Lung (tissue), 11 donors: ENCODE measurements at regions not wholly inside any gene's neighbourhood (a gene's known extent, or its start where the extent isn't known, plus 50 kb on each side); places are given as distances from the start of the nearest gene placed in this dataset.

Experiments used
- ATAC-seq: fragments of 200-7000 bp; cut with Tn5 transposase; one replicate; pipeline ENCODE4 v1.9.1; 2020; ENCODE audit warnings: moderate number of reproducible peaks; ENCODE audit not compliant: insufficient read depth, low FRiP score
- DNase-seq, 3 donors: peaks; one replicate each; pipeline ENCODE4 v3.0.0-alpha.2; 2013 to 2017
- H3K27ac ChIP-seq, 2 donors: one replicate each; pipeline ENCODE4 v1.5.1; 2013; ENCODE audit warnings: mild to moderate bottlenecking in 2 of 2, moderate library complexity in 2 of 2, control low read depth in 1 of 2, inconsistent platforms in 1 of 2, low read depth in 1 of 2, low read length in 1 of 2
- H3K27me3 ChIP-seq, 3 donors: one replicate each; pipeline ENCODE4 v1.5.1; 2013; ENCODE audit warnings: low read length in 2 of 3; ENCODE audit not compliant: control insufficient read depth in 3 of 3, insufficient read depth in 3 of 3
- H3K36me3 ChIP-seq, 4 donors: one replicate each; pipeline ENCODE4 v1.5.1; 2013; ENCODE audit warnings: low read length in 4 of 4, mild to moderate bottlenecking in 1 of 4, moderate library complexity in 1 of 4; ENCODE audit not compliant: control insufficient read depth in 4 of 4, insufficient read depth in 4 of 4
- H3K4me1 ChIP-seq, 5 donors: one replicate each; pipeline ENCODE4 v1.5.1; 2013; ENCODE audit warnings: low read length in 5 of 5, mild to moderate bottlenecking in 2 of 5, moderate library complexity in 1 of 5; ENCODE audit not compliant: control insufficient read depth in 5 of 5, insufficient read depth in 5 of 5
- H3K4me3 ChIP-seq: one replicate; pipeline ENCODE4 v1.5.1; 2013; ENCODE audit warnings: mild to moderate bottlenecking, control low read depth, moderate library complexity
- H3K9ac ChIP-seq, 2 donors: one replicate each; pipeline ENCODE4 v1.5.1; 2013; ENCODE audit warnings: low read length in 2 of 2, control low read depth in 1 of 2; ENCODE audit not compliant: insufficient read depth in 1 of 2
- H3K9me3 ChIP-seq, 4 donors: one replicate each; pipeline ENCODE4 v1.5.1; 2013; ENCODE audit warnings: low read length in 3 of 4, mild to moderate bottlenecking in 1 of 4, moderate library complexity in 1 of 4; ENCODE audit not compliant: control insufficient read depth in 4 of 4, insufficient read depth in 3 of 4
- CTCF ChIP-seq: IDR thresholded peaks from 2 replicates; pipeline ENCODE4 v1.5.1; 2012; ENCODE audit warnings: mild to moderate bottlenecking; ENCODE audit errors: control extremely low read depth, extremely low read depth
- WGBS, 2 donors: extraction: QIAGEN DNeasy Blood & Tissue Kit; methylation state at CpG; one replicate each; pipeline ENCODE4 v1.1.7; 2013; 5-methylcytosine and 5-hydroxymethylcytosine counted together
- donor health status: control.
- donor health status: control.
- donor health status: Bipolar disorder and iron deficiency.
- donor health status: healthy.
- donor health status: DM: yes; HTN: yes; CAD: no.

- peak; percentile 82 to 98 (median 98) for DNase-seq
These were observed 1241.1 kb upstream of the ZEB2 start for GRCh38 chr2:145760781-145761649.

DNA sequence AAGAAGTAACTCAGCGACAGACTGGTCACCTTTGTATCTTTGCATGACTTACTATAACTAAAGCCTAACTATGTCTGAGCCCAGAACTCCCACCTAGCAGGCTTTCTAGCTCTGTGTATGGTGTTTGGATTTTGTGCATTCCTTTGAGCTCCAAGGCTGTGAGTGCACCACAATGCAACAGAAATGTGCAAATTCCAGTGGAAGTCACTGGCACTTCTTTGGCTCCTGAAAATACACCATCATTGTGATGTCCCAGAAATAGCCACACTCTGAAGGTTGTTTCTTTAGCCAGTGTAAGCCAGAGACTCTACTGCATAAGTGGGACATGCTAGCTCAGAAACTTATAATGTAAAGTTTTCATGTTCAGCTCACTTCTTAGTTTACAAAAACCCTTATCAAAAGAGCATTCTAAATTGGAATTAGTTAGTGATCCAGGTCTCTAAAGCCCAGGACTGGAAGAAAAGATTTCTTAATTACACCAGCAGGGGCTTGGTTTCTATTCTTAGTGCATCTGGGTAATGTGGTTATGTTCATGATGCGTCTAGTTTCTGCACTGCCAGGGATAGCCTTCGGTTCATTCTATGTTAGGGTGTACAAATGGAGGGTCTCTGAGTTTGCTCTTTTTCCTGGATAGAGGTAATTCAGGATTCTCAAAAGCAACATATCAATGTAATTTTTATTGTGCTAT lies 1239.5 kb upstream of the ZEB2 start:
- DNase-seq (no peak), ATAC-seq (no peak)
- WGBS, 2 donors: 89 to 91% methylated on average over 3 of the region's 3 CpGs
- H3K27me3 ChIP-seq: no peaks in the 10 kb centered on the region
- H3K4me3 ChIP-seq: no peak overlapping the region
- H3K4me1 ChIP-seq: peaks cover 0 to 30% (median 6%) of the 10 kb centered on the region in 5 donors
- no peaks in the 10 kb centered on the region for H3K36me3 ChIP-seq
- H3K9ac ChIP-seq: no peak overlapping the region
- no peaks in the 10 kb centered on the region for H3K9me3 ChIP-seq
- H3K27ac ChIP-seq: no peak overlapping the region
- no peak for TF ChIP-seq CTCF

More at GRCh38 chr2:145760781-145761649, 1241.1 kb upstream of the ZEB2 start:
- Histone ChIP-seq H3K4me1 (peaks cover 0 to 39% (median 10%) of the 10 kb centered on the region in 5 donors), H3K9me3 (no peaks in the 10 kb centered on the region), H3K27ac (peak overlapping the region in 1 of 2 donors; percentile 31), H3K36me3 (no peaks in the 10 kb centered on the region), H3K4me3 (no peak overlapping the region), H3K27me3 (no peaks in the 10 kb centered on the region), H3K9ac (no peak overlapping the region)
- TF ChIP-seq CTCF: no peak
- ATAC-seq: peak; percentile 62
- 42 to 70% methylated on average over 4 of the region's 4 CpGs for WGBS, 2 donors

- Histone ChIP-seq H3K4me3 (no peak overlapping the region), H3K4me1 (peaks cover 0 to 45% (median 10%) of the 10 kb centered on the region in 5 donors), H3K36me3 (no peaks in the 10 kb centered on the region), H3K27me3 (no peaks in the 10 kb centered on the region), H3K9me3 (no peaks in the 10 kb centered on the region), H3K27ac (no peak overlapping the region), H3K9ac (no peak overlapping the region)
- TF ChIP-seq CTCF: no peak
- no peak for DNase-seq
- ATAC-seq: no peak
- 42 to 59% methylated on average over 3 of the region's 3 CpGs for WGBS, 2 donors
These were observed 1237.8 kb upstream of the ZEB2 start for GRCh38 chr2:145757503-145758246.
